Fibroblast of mammary gland (primary cell): ENCODE measurements at regions not wholly inside any gene's neighbourhood (a gene's known extent, or its start where the extent isn't known, plus 50 kb on each side); places are given as distances from the start of the nearest gene placed in this dataset.

Source experiments
- DNase-seq: peaks from one replicate; pipeline ENCODE4 v3.0.0-alpha.2; 2010; ENCODE audit warnings: low read depth
- H3K4me3 ChIP-seq: 2 replicates; pipeline ENCODE4 v1.5.1; 2011; ENCODE audit warnings: low read depth, mild to moderate bottlenecking, low read length, moderate library complexity; ENCODE audit not compliant: control insufficient read depth
- TF ChIP-seq, protein P1 (sequence below): conservative IDR thresholded peaks from 2 replicates; pipeline ENCODE4 v1.5.1; 2011; ENCODE audit warnings: low read depth, low read length, inconsistent platforms; ENCODE audit not compliant: control insufficient read depth, insufficient read depth

- no peak overlapping the region for H3K4me3 ChIP-seq
- DNase-seq = peak; percentile 81
- TF ChIP-seq, protein P1, sequence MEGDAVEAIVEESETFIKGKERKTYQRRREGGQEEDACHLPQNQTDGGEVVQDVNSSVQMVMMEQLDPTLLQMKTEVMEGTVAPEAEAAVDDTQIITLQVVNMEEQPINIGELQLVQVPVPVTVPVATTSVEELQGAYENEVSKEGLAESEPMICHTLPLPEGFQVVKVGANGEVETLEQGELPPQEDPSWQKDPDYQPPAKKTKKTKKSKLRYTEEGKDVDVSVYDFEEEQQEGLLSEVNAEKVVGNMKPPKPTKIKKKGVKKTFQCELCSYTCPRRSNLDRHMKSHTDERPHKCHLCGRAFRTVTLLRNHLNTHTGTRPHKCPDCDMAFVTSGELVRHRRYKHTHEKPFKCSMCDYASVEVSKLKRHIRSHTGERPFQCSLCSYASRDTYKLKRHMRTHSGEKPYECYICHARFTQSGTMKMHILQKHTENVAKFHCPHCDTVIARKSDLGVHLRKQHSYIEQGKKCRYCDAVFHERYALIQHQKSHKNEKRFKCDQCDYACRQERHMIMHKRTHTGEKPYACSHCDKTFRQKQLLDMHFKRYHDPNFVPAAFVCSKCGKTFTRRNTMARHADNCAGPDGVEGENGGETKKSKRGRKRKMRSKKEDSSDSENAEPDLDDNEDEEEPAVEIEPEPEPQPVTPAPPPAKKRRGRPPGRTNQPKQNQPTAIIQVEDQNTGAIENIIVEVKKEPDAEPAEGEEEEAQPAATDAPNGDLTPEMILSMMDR = peak; percentile 74
These were observed 221.3 kb downstream of the MRPL39 start for GRCh38 chr21:25385911-25386474.

DNA sequence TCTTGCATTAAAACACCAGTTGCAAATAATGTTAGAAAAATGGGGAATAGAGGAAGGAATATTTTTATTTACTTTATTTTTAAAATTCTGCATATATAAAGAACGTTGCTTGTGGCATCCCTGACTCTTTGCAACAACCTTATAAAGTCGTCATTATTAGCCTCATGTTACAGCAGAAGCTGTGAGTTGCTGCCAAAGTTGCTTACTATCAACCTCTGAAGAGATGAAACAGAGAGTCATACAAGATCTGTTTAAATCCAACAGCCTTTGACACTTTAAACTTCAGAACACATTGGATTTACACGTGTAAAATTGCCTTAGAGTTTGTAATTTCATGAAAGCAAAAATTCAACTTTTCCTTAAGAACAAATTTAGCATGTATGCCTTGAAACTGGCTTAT is 221.9 kb downstream of the MRPL39 start:
- no peak overlapping the region for H3K4me3 ChIP-seq
- TF ChIP-seq, protein P1 = no peak
- no peak for DNase-seq

DNA sequence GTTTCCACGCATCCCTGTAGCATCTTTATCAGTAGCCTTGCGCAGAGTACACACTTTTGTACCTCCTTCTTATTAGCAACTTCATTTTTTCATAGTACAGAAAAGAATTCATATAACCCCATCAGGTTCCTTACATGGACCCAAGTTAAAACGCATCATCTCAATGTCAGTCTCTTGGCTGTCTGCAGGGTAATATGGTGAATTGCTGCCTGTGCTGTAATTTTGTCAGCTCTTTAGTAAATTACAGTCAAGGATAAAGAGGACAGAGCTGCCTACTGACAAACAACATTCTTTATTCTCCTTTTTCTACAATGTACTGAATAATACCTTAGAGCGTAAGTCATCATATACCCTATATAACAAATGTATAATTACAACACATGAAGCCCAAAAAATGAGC is 222.5 kb downstream of the MRPL39 start:
- TF ChIP-seq, protein P1 = no peak
- H3K4me3 ChIP-seq = no peak overlapping the region
- DNase-seq = no peak

DNA sequence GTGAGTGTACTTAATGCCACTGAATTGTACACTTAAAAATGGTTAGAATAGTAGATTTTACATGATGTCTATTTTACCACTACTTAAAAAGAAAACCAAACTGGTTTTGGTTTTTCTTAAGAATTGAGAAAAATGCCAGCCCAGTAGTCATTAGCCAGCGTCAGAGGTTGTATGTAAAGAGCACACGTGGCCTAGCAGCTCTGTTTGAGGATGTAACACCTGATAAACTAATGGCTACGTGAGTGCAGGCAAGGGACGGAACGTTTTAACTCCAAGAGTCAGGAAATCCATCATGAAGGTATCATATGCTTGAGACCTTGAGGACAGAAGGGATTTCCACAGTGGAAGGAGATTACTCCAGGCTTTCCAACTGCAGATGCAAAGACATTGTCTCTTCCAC is 223.7 kb downstream of the MRPL39 start:
- TF ChIP-seq, protein P1 = no peak
- H3K4me3 ChIP-seq = no peak overlapping the region
- DNase-seq = no peak

DNA sequence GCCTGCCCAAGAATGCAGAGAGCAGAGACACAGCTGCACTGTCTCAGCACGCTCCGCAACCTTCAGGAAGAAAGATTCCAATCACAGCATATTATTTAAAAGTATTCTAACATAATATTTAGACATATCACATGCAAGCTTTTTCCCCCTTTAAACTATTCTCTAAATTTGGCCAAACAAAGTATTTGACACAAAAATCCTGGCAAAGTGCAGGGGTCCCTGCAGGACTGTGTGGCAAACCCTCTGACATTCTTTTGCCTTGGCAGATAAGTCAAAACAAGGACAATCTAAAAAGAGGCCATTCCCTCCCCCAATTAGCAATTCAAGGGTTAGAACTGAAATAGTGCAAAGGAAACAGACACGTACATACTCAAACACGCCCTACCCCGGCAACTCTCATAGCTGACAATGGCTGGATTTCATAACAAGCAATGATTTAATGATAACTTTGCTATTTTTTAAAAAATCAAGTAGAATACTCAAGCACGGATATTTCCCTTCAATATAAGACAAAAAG is 225.3 kb downstream of the MRPL39 start:
- DNase-seq = no peak
- TF ChIP-seq, protein P1 = no peak
- no peak overlapping the region for H3K4me3 ChIP-seq

DNA sequence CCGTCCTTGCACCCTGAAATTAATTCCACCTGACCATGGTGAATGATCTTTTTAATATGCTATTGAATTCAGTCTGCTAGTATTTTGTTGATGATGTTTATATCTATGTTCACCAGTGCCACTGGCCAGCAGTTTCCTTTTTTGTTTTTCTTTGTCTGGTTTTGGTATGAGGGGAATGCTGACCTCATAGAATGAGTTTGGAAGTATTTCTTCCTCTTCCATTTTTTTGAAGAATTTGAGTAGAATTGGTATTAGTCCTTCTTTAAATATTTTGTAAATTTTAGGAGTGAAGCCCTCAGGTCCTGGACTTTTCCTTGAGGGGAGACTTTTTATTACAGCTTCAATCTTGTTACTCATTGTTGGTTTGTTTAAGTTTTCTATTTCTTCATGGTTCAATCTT is 231.6 kb downstream of the MRPL39 start:
- DNase-seq = peak; percentile 7
- no peak overlapping the region for H3K4me3 ChIP-seq
- TF ChIP-seq, protein P1 = no peak
